ENCODE measurements at regions not wholly inside any gene's neighbourhood (a gene's known extent, or its start where the extent isn't known, plus 50 kb on each side); places are given as distances from the start of the nearest gene placed in this dataset.

- FAIRE-seq, result no peak
- no peaks in the 10 kb centered on the region for H3K36me3 ChIP-seq (replicated peaks in 1 of 2; ENCODE audit: control insufficient read depth in 1 of 2, insufficient read depth in 2 of 2, low read length in 2 of 2)
- intact Hi-C loops (cut with micrococcal nuclease; ENCODE audit: unreplicated experiment), result no loop called here
- H3K4me3 ChIP-seq (replicated peaks in 1 of 3; ENCODE audit: insufficient read depth in 1 of 3, low read depth in 2 of 3, low read length in 3 of 3), result no peak overlapping the region
- no peak overlapping the region for H3K9ac ChIP-seq (ENCODE audit: insufficient read depth, low read depth, low read length)
- no peaks in the 10 kb centered on the region for H3K79me2 ChIP-seq (ENCODE audit: insufficient read depth, low read length)
- no peak for ATAC-seq
- no peaks in the 10 kb centered on the region for H3K9me3 ChIP-seq (ENCODE audit: low read length)
- in situ Hi-C loops (cut with HindIII; ENCODE audit: extremely low pct_ligation_motif_present, low pct_unique_long_range_greater_than_20kb), result no loop called here
- H3K4me2 ChIP-seq (ENCODE audit: low read depth, low read length), result no peak overlapping the region
- no TSS peak for BruUV-seq (replicated peaks)
- H3K27ac ChIP-seq (ENCODE audit: extremely low read length, insufficient read depth, low read length), result no peak overlapping the region
- ChIA-PET POLR2A (no interaction called here), CTCF (ENCODE audit: low intra/inter-chr PET ratio, low total read pairs) (no interaction called here)
- no peak for DNase-seq (ENCODE audit: low spot score)
- H3K4me1 ChIP-seq (ENCODE audit: insufficient read depth, low read length), result no peaks in the 10 kb centered on the region
- TF ChIP-seq ZNF724P (CRISPR knock-in tag; IDR thresholded peaks at IDR 0.05; ENCODE audit: borderline replicate concordance) (no peak), KLF6 (CRISPR knock-in tag; IDR thresholded peaks at IDR 0.05) (no peak), ZFX (CRISPR knock-in tag; IDR thresholded peaks at IDR 0.05; ENCODE audit: low read depth) (no peak), ZNF775 (CRISPR knock-in tag; IDR thresholded peaks at IDR 0.05; ENCODE audit: borderline replicate concordance) (no peak), ZNF883 (CRISPR knock-in tag; IDR thresholded peaks at IDR 0.05; ENCODE audit: not compliant biosample characterization) (no peak), HES4 (CRISPR knock-in tag; IDR thresholded peaks at IDR 0.05; ENCODE audit: borderline replicate concordance) (no peak), TCF7 (IDR thresholded peaks at IDR 0.05; ENCODE audit: low read depth) (no peak), ZNF644 (CRISPR knock-in tag; IDR thresholded peaks at IDR 0.05; ENCODE audit: low read depth) (no peak), ZNF790 (CRISPR knock-in tag; IDR thresholded peaks at IDR 0.05; ENCODE audit: borderline replicate concordance) (no peak), SNAI1 (CRISPR knock-in tag; IDR thresholded peaks at IDR 0.05; ENCODE audit: borderline replicate concordance) (no peak)
- TF ChIP-seq, protein P1, sequence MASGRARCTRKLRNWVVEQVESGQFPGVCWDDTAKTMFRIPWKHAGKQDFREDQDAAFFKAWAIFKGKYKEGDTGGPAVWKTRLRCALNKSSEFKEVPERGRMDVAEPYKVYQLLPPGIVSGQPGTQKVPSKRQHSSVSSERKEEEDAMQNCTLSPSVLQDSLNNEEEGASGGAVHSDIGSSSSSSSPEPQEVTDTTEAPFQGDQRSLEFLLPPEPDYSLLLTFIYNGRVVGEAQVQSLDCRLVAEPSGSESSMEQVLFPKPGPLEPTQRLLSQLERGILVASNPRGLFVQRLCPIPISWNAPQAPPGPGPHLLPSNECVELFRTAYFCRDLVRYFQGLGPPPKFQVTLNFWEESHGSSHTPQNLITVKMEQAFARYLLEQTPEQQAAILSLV (CRISPR knock-in tag; IDR thresholded peaks at IDR 0.05; ENCODE audit: borderline replicate concordance), result no peak
- TF ChIP-seq, protein P2, sequence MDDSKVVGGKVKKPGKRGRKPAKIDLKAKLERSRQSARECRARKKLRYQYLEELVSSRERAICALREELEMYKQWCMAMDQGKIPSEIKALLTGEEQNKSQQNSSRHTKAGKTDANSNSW (CRISPR knock-in tag; IDR thresholded peaks at IDR 0.05; ENCODE audit: borderline replicate concordance), result no peak
- TF ChIP-seq, protein P3, sequence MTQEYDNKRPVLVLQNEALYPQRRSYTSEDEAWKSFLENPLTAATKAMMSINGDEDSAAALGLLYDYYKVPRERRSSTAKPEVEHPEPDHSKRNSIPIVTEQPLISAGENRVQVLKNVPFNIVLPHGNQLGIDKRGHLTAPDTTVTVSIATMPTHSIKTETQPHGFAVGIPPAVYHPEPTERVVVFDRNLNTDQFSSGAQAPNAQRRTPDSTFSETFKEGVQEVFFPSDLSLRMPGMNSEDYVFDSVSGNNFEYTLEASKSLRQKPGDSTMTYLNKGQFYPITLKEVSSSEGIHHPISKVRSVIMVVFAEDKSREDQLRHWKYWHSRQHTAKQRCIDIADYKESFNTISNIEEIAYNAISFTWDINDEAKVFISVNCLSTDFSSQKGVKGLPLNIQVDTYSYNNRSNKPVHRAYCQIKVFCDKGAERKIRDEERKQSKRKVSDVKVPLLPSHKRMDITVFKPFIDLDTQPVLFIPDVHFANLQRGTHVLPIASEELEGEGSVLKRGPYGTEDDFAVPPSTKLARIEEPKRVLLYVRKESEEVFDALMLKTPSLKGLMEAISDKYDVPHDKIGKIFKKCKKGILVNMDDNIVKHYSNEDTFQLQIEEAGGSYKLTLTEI (CRISPR knock-in tag; conservative IDR thresholded peaks at IDR 0.05), result no peak
- H3K27me3 ChIP-seq (ENCODE audit: control insufficient read depth in 1 of 2, insufficient read depth in 2 of 2, low read length in 2 of 2), result peaks cover 0 to 7% of the 10 kb centered on the region in 2 experiments; a peak in 1 of 5 replicates
- 13% methylated on average over 3 of the region's 3 CpGs for WGBS (ENCODE audit: low lambda C conversion rate)
- no peak overlapping the region for H2AFZ ChIP-seq (ENCODE audit: low read length)
- no peaks in the 10 kb centered on the region for H4K20me1 ChIP-seq (ENCODE audit: insufficient read depth, low read length)
Observed at GRCh38 chr3:132203889-132204596, 113.2 kb upstream of the ACP3 start.

All from HepG2 (cell line).